H1 (cell line): ENCODE measurements at regions not wholly inside any gene's neighbourhood (a gene's known extent, or its start where the extent isn't known, plus 50 kb on each side); places are given as distances from the start of the nearest gene placed in this dataset.

Experiments used
- CTCF ChIA-PET: fragments of 300-600 bp; sonication (Branson Sonifier 250); formaldehyde crosslinking; loops from one replicate; lab custom pipeline; 2021; ENCODE audit not compliant: partially characterized antibody; lab: Charles Lee
- POLR2A ChIA-PET: fragments of 300-600 bp; sonication (Branson Sonifier 250); formaldehyde crosslinking; loops from one replicate; lab custom pipeline; 2021; ENCODE audit warnings: inconsistent platforms; ENCODE audit not compliant: partially characterized antibody; lab: Charles Lee
- DNase-seq, 2 experiments: peaks; one replicate each; pipeline versions ENCODE4 v3.0.0 to v3.0.0-alpha.2; 2010 to 2022; ENCODE audit warnings: low spot score in 2 of 2, low read depth in 1 of 2, mixed read lengths in 1 of 2
- FAIRE-seq: peaks from 2 replicates; lab custom pipeline; 2011; peaks lifted over from hg19 to GRCh38; lab: Jason Lieb, UNC
- H2AFZ ChIP-seq: 2 replicates; pipeline ENCODE4 v1.8.1; 2012; ENCODE audit warnings: low read length, inconsistent platforms
- H2AK5ac ChIP-seq: 2 replicates; pipeline ENCODE4 v1.6.1; 2013; ENCODE audit warnings: low read depth, low read length
- H2BK120ac ChIP-seq: replicated peaks from 2 replicates; pipeline ENCODE3; 2013; ENCODE audit warnings: low read depth, low read length, inconsistent platforms
- H2BK12ac ChIP-seq: 2 replicates; pipeline ENCODE4 v1.6.1; 2013; ENCODE audit warnings: low read depth, low read length
- H2BK15ac ChIP-seq: 2 replicates; pipeline ENCODE4 v1.6.1; 2013; ENCODE audit warnings: low read length
- H2BK20ac ChIP-seq: 2 replicates; pipeline ENCODE4 v1.6.1; 2013; ENCODE audit warnings: low read length
- H2BK5ac ChIP-seq: 2 replicates; pipeline ENCODE4 v1.6.1; 2013; ENCODE audit warnings: low read depth, low read length
- H3K14ac ChIP-seq: 2 replicates; pipeline ENCODE4 v1.6.1; 2013; ENCODE audit warnings: inconsistent platforms; ENCODE audit not compliant: insufficient read length
- H3K18ac ChIP-seq: 2 replicates; pipeline ENCODE4 v1.6.1; 2013; ENCODE audit warnings: low read length; ENCODE audit errors: extremely low read depth
- H3K23ac ChIP-seq: 2 replicates; pipeline ENCODE4 v1.6.1; 2013; ENCODE audit warnings: inconsistent platforms; ENCODE audit not compliant: insufficient read length
- H3K23me2 ChIP-seq: 2 replicates; pipeline ENCODE4 v1.6.1; 2013; ENCODE audit warnings: low read depth, low read length
- H3K27ac ChIP-seq: 2 replicates; pipeline ENCODE4 v1.6.1; 2011; ENCODE audit warnings: low read depth, low read length, inconsistent platforms
- H3K27me3 ChIP-seq, 4 experiments: replicated peaks in 1 of 4; 1 replicate in 1 of 4; 2 replicates in 3 of 4; pipeline versions ENCODE4 v1.6.1 to v1.8.1; 2011 to 2013; ENCODE audit warnings: low read length in 3 of 4, mild to moderate bottlenecking in 3 of 4, inconsistent platforms in 2 of 4, mixed read lengths in 2 of 4, moderate library complexity in 1 of 4; ENCODE audit not compliant: control insufficient read depth in 3 of 4, insufficient read depth in 3 of 4; ENCODE audit errors: extremely low read depth in 1 of 4
- H3K36me3 ChIP-seq, 4 experiments: 2 replicates each; pipeline versions ENCODE4 v1.6.1 to v1.8.1; 2011 to 2013; ENCODE audit warnings: mild to moderate bottlenecking in 4 of 4, low read length in 3 of 4, moderate library complexity in 2 of 4, control low read depth in 1 of 4, inconsistent platforms in 1 of 4; ENCODE audit not compliant: insufficient read depth in 4 of 4, control insufficient read depth in 2 of 4
- H3K4ac ChIP-seq: replicated peaks from 2 replicates; pipeline ENCODE3; 2013; ENCODE audit warnings: low read length, low read depth, mixed read lengths, inconsistent platforms; ENCODE audit not compliant: insufficient read length
- H3K4me1 ChIP-seq, 4 experiments: replicated peaks in 1 of 4; 1 replicate in 1 of 4; 2 replicates in 3 of 4; pipeline versions ENCODE4 v1.6.1 to v1.8.1; 2011 to 2013; ENCODE audit warnings: low read length in 3 of 4, inconsistent platforms in 2 of 4, mixed read lengths in 1 of 4; ENCODE audit not compliant: insufficient read depth in 4 of 4, control insufficient read depth in 3 of 4
- H3K4me2 ChIP-seq, 2 experiments: 2 replicates each; pipeline versions ENCODE4 v1.6.1 to v1.8.1; 2011 to 2013; ENCODE audit warnings: low read depth in 2 of 2, low read length in 2 of 2, control low read depth in 1 of 2, inconsistent platforms in 1 of 2, mild to moderate bottlenecking in 1 of 2; ENCODE audit not compliant: insufficient read depth in 1 of 2
- H3K4me3 ChIP-seq, 4 experiments: fragments of 200-600, 300-600 bp in 1 of 4; sonication (generic), shearing (Covaris generic), sonication (Bioruptor Twin) in 1 of 4; 2 replicates each; pipeline versions ENCODE4 v1.5.1 to v1.8.1; 2011 to 2016; ENCODE audit warnings: low read length in 4 of 4, low read depth in 3 of 4, control low read depth in 2 of 4, inconsistent platforms in 2 of 4, mild to moderate bottlenecking in 2 of 4, mixed read lengths in 1 of 4, moderate library complexity in 1 of 4; ENCODE audit not compliant: insufficient read depth in 2 of 4; ENCODE audit errors: extremely low read depth in 1 of 4
- H3K56ac ChIP-seq: replicated peaks from 2 replicates; pipeline ENCODE3; 2013; ENCODE audit warnings: low read depth, mild to moderate bottlenecking, mixed read lengths, low read length, inconsistent platforms; ENCODE audit not compliant: insufficient read length
- H3K79me1 ChIP-seq: 2 replicates; pipeline ENCODE4 v1.6.1; 2013; ENCODE audit warnings: low read depth, low read length, control low read depth
- H3K79me2 ChIP-seq, 2 experiments: 2 replicates each; pipeline versions ENCODE4 v1.6.1 to v1.8.1; 2012 to 2013; ENCODE audit warnings: low read length in 2 of 2, mild to moderate bottlenecking in 2 of 2, inconsistent platforms in 1 of 2; ENCODE audit not compliant: insufficient read depth in 2 of 2, control insufficient read depth in 1 of 2
- H3K9ac ChIP-seq, 4 experiments: replicated peaks in 1 of 4; 1 replicate in 1 of 4; 2 replicates in 3 of 4; pipeline versions ENCODE4 v1.6.1 to v1.8.1; 2011 to 2013; ENCODE audit warnings: low read depth in 3 of 4, low read length in 3 of 4, control low read depth in 2 of 4, mild to moderate bottlenecking in 2 of 4, moderate library complexity in 2 of 4, inconsistent platforms in 1 of 4; ENCODE audit errors: extremely low read depth in 1 of 4
- H3K9me3 ChIP-seq, 2 experiments: 2 replicates each; pipeline versions ENCODE4 v1.6.1 to v1.8.1; 2012 to 2013; ENCODE audit warnings: mild to moderate bottlenecking in 2 of 2, moderate library complexity in 2 of 2, control low read depth in 1 of 2, inconsistent platforms in 1 of 2, low read depth in 1 of 2, low read length in 1 of 2, mixed read lengths in 1 of 2; ENCODE audit not compliant: insufficient read depth in 2 of 2
- H4K20me1 ChIP-seq, 2 experiments: replicated peaks in 1 of 2; 2 replicates each; pipeline versions ENCODE3 to v1.8.1; 2011 to 2013; ENCODE audit warnings: inconsistent platforms in 2 of 2, low read length in 2 of 2, mild to moderate bottlenecking in 1 of 2; ENCODE audit not compliant: insufficient read depth in 2 of 2, control insufficient read depth in 1 of 2
- H4K5ac ChIP-seq: 2 replicates; pipeline ENCODE4 v1.6.1; 2013; ENCODE audit warnings: low read length, low read depth, mixed read lengths, inconsistent platforms; ENCODE audit not compliant: insufficient read length
- H4K8ac ChIP-seq: 2 replicates; pipeline ENCODE4 v1.8.0; 2013; ENCODE audit warnings: mild to moderate bottlenecking, moderate library complexity, low read length, inconsistent platforms; ENCODE audit not compliant: insufficient read depth; ENCODE audit errors: extremely low read depth
- H4K91ac ChIP-seq: replicated peaks from 2 replicates; pipeline ENCODE3; 2013; ENCODE audit warnings: low read length, mixed read lengths, inconsistent platforms; ENCODE audit not compliant: insufficient read length
- BRCA1 ChIP-seq: IDR thresholded peaks from 2 replicates; pipeline ENCODE4 v1.6.1; 2012; ENCODE audit warnings: low read depth, low read length, improper control_type of control experiment
- CBX5 ChIP-seq: fragments of 300-800, 300-1000 bp; sonication (generic); IDR thresholded peaks from 2 replicates; pipeline ENCODE4 v1.7.1; 2016; ENCODE audit warnings: antibody characterized with exemption, low read length, low read depth
- EGR1 ChIP-seq: IDR thresholded peaks from 2 replicates; pipeline ENCODE4 v1.6.1; 2011; ENCODE audit warnings: low read depth, low read length, borderline replicate concordance
- GTF2F1 ChIP-seq: IDR thresholded peaks from 2 replicates; pipeline ENCODE4 v1.6.1; 2012; ENCODE audit warnings: low read depth, low read length, improper control_type of control experiment, borderline replicate concordance
- KDM1A ChIP-seq: fragments of 200-600, 300-600 bp; sonication (generic); IDR thresholded peaks from 2 replicates; pipeline ENCODE4 v1.7.1; 2016; ENCODE audit warnings: mild to moderate bottlenecking, low read length, borderline replicate concordance
- SP1 ChIP-seq: IDR thresholded peaks from 2 replicates; pipeline ENCODE4 v1.6.1; 2011; ENCODE audit warnings: low read depth, low read length
- SP2 ChIP-seq: IDR thresholded peaks from 2 replicates; pipeline ENCODE4 v1.6.1; 2012; ENCODE audit warnings: mild to moderate bottlenecking, low read length, inconsistent platforms
- TBP ChIP-seq: IDR thresholded peaks from 2 replicates; pipeline ENCODE4 v1.6.1; 2011; ENCODE audit warnings: low read depth, low read length, improper control_type of control experiment
- YY1 ChIP-seq: IDR thresholded peaks from 2 replicates; pipeline ENCODE4 v1.6.1; 2011; ENCODE audit warnings: low read depth, mild to moderate bottlenecking, low read length
- WGBS, 2 experiments: shearing (Covaris generic) in 1 of 2; methylation state at CpG; one replicate each; pipeline versions ENCODE4 v1.1.6 to v1.1.7; 2013 to 2015; ENCODE audit warnings: low lambda C conversion rate in 2 of 2, mixed read lengths in 2 of 2, inconsistent platforms in 1 of 2, low coverage in 1 of 2, missing lambda C conversion rate in 1 of 2; ENCODE audit not compliant: insufficient replicate concordance in 2 of 2, insufficient coverage in 1 of 2, insufficient read length in 1 of 2; ENCODE audit errors: extremely low coverage in 1 of 2, missing lambda C conversion rate in 1 of 2; 5-methylcytosine and 5-hydroxymethylcytosine counted together

DNA sequence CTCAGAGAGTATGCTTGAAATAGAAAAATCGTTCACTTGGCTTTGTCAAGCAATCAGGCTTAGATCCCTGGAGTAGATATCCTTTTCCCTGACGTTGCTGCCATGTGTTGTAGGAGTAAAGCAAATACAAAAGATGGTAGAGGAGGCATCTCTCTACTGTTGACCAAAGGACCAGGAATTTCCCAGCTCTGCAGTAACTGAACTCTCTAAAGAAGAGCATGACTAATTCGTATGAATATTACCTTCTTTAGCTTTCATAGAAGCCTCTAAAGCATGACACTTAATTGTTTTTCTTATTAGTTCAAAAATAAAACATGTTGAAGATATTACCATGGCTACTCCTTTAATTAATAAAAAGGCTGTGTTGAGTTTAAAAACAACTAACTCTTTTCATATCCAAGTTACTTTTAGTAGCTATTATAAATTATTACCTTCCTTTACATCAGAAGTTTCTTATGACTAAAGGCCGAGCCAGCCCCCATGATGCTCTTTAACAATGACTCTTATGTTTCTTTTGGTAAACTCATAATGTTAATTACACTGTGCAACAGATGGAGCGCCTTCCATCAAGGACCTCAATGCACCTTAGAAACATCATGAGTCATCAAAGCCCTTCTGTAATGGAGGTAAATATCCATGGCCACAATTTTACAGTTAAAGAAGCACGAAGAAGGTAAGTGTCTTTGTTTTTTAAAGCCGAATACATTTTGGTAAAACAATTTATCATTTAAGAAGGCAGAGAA, 352.4 kb downstream of the KLF5 start:
- Histone ChIP-seq H3K4ac (no peak overlapping the region), H2BK15ac (no peak overlapping the region), H3K23me2 (no peaks in the 10 kb centered on the region), H3K27me3 (no peaks in the 10 kb centered on the region), H4K91ac (no peak overlapping the region), H2BK20ac (no peak overlapping the region), H3K9me3 (no peaks in the 10 kb centered on the region), H4K5ac (no peak overlapping the region), H3K4me3 (no peak overlapping the region), H2AFZ (no peak overlapping the region), H3K79me1 (no peaks in the 10 kb centered on the region), H3K79me2 (no peaks in the 10 kb centered on the region), H3K4me1 (no peaks in the 10 kb centered on the region), H2BK120ac (no peak overlapping the region), H3K18ac (no peak overlapping the region), H3K56ac (no peak overlapping the region), H2BK12ac (no peak overlapping the region), H3K23ac (no peak overlapping the region), H4K20me1 (no peaks in the 10 kb centered on the region), H3K4me2 (no peak overlapping the region), H2AK5ac (no peak overlapping the region), H3K14ac (no peak overlapping the region), H3K9ac (no peak overlapping the region), H2BK5ac (no peak overlapping the region), H3K27ac (no peak overlapping the region), H4K8ac (no peak overlapping the region), H3K36me3 (no peaks in the 10 kb centered on the region)
- CTCF ChIA-PET = no interaction called here
- no peak for TF ChIP-seq BRCA1
- no peak for TF ChIP-seq CBX5
- no peak for TF ChIP-seq SP1
- no peak for TF ChIP-seq GTF2F1
- TF ChIP-seq YY1 = no peak
- no peak for TF ChIP-seq KDM1A
- no peak for TF ChIP-seq EGR1
- no peak for TF ChIP-seq SP2
- TF ChIP-seq TBP = no peak
- POLR2A ChIA-PET = no interaction called here
- DNase-seq (no peak), FAIRE-seq (no peak)
- WGBS, 2 experiments = 90% methylated on average over 7 of the region's 7 CpGs; no CpG with 5 or more reads in 1 of the 2 experiments
